Fibroblast of lung (primary cell): ENCODE measurements at regions not wholly inside any gene's neighbourhood (a gene's known extent, or its start where the extent isn't known, plus 50 kb on each side); places are given as distances from the start of the nearest gene placed in this dataset.

Experiments
- DNase-seq, 2 donors: peaks; one replicate each; pipeline versions ENCODE4 v3.0.0 to v3.0.0-alpha.2; 2010; ENCODE audit warnings: low read depth in 2 of 2
- H2AFZ ChIP-seq: 2 replicates; pipeline ENCODE4 v1.5.1; 2012; ENCODE audit warnings: low read length, control low read depth, inconsistent platforms
- H3K27ac ChIP-seq: 2 replicates; pipeline ENCODE4 v1.5.1; 2011; ENCODE audit warnings: low read length, control low read depth; ENCODE audit not compliant: insufficient read depth
- H3K27me3 ChIP-seq: 2 replicates; pipeline ENCODE4 v1.5.1; 2011; ENCODE audit warnings: mild to moderate bottlenecking, low read length; ENCODE audit not compliant: control insufficient read depth, insufficient read depth
- H3K36me3 ChIP-seq: 2 replicates; pipeline ENCODE4 v1.5.1; 2011; ENCODE audit warnings: low read length; ENCODE audit not compliant: control insufficient read depth, insufficient read depth
- H3K4me1 ChIP-seq: 2 replicates; pipeline ENCODE4 v1.5.1; 2011; ENCODE audit warnings: low read length; ENCODE audit not compliant: control insufficient read depth, insufficient read depth; ENCODE audit errors: extremely low read depth
- H3K4me2 ChIP-seq: 2 replicates; pipeline ENCODE4 v1.5.1; 2011; ENCODE audit warnings: low read length, control low read depth; ENCODE audit not compliant: insufficient read depth; ENCODE audit errors: extremely low read depth
- H3K4me3 ChIP-seq, 4 experiments: fragments of 200-600 bp in 1 of 4; sonication (generic) in 1 of 4; replicated peaks in 1 of 4; 2 replicates each; pipeline ENCODE4 v1.5.1; 2011 to 2016; ENCODE audit warnings: low read length in 4 of 4, low read depth in 3 of 4, mild to moderate bottlenecking in 3 of 4, control low read depth in 2 of 4, inconsistent platforms in 1 of 4, mixed read lengths in 1 of 4; ENCODE audit not compliant: insufficient read depth in 1 of 4; ENCODE audit errors: control extremely low read depth in 1 of 4
- H3K79me2 ChIP-seq: 2 replicates; pipeline ENCODE4 v1.5.1; 2012; ENCODE audit warnings: mild to moderate bottlenecking, low read length, inconsistent platforms; ENCODE audit not compliant: control insufficient read depth, insufficient read depth
- H3K9ac ChIP-seq: 2 replicates; pipeline ENCODE4 v1.5.1; 2011; ENCODE audit warnings: mild to moderate bottlenecking, low read length, control low read depth; ENCODE audit not compliant: insufficient read depth
- H3K9me3 ChIP-seq: 2 replicates; pipeline ENCODE4 v1.5.1; 2012; ENCODE audit warnings: low read depth, low read length; ENCODE audit not compliant: control insufficient read depth, insufficient read depth
- H4K20me1 ChIP-seq: 2 replicates; pipeline ENCODE4 v1.5.1; 2011; ENCODE audit warnings: low read length; ENCODE audit not compliant: control insufficient read depth, insufficient read depth; ENCODE audit errors: extremely low read depth
- CTCF ChIP-seq, 2 donors: IDR thresholded peaks in 1 of 2; conservative IDR thresholded peaks in 1 of 2; 1 replicate in 1 of 2; 2 replicates in 1 of 2; pipeline ENCODE4 v1.5.1; 2011 to 2012; ENCODE audit warnings: low read length in 2 of 2, control low read depth in 1 of 2, inconsistent platforms in 1 of 2, low read depth in 1 of 2, mild to moderate bottlenecking in 1 of 2
- EZH2 ChIP-seq: IDR thresholded peaks from 2 replicates; pipeline ENCODE4 v1.5.1; 2012; ENCODE audit warnings: low read length, control low read depth, mild to moderate bottlenecking; ENCODE audit errors: missing control alignments

GRCh38 chr1:238950017-238950416 is 436.4 kb upstream of the CHRM3 start:
- H3K9ac ChIP-seq, result no peak overlapping the region
- no peak for TF ChIP-seq CTCF (conservative IDR thresholded peaks at IDR 0.05 in 1 of 2, IDR thresholded peaks at IDR 0.05 in 1 of 2; ENCODE audit: low read depth in 1 of 2, low read length in 2 of 2)
- TF ChIP-seq EZH2, result no peak
- no peaks in the 10 kb centered on the region for H3K4me1 ChIP-seq
- no peaks in the 10 kb centered on the region for H3K27me3 ChIP-seq
- no peak overlapping the region for H3K4me3 ChIP-seq
- no peak overlapping the region for H2AFZ ChIP-seq
- H3K36me3 ChIP-seq, result no peaks in the 10 kb centered on the region
- no peaks in the 10 kb centered on the region for H3K79me2 ChIP-seq
- no peak overlapping the region for H3K4me2 ChIP-seq
- H4K20me1 ChIP-seq, result no peaks in the 10 kb centered on the region
- no peak overlapping the region for H3K27ac ChIP-seq
- DNase-seq, result no peak
- H3K9me3 ChIP-seq, result no peaks in the 10 kb centered on the region

GRCh38 chr1:238944028-238944427 is 442.3 kb upstream of the CHRM3 start:
- Histone ChIP-seq H3K27me3 (no peaks in the 10 kb centered on the region), H2AFZ (no peak overlapping the region), H3K4me1 (no peaks in the 10 kb centered on the region), H4K20me1 (no peaks in the 10 kb centered on the region), H3K9me3 (no peaks in the 10 kb centered on the region), H3K4me2 (no peak overlapping the region), H3K4me3 (no peak overlapping the region), H3K27ac (no peak overlapping the region), H3K36me3 (no peaks in the 10 kb centered on the region), H3K79me2 (no peaks in the 10 kb centered on the region), H3K9ac (no peak overlapping the region)
- no peak for DNase-seq
- TF ChIP-seq CTCF (conservative IDR thresholded peaks at IDR 0.05 in 1 of 2, IDR thresholded peaks at IDR 0.05 in 1 of 2; ENCODE audit: low read depth in 1 of 2, low read length in 2 of 2), result no peak
- TF ChIP-seq EZH2, result no peak

- no peak for DNase-seq
- Histone ChIP-seq H3K27ac (no peak overlapping the region), H3K4me1 (no peaks in the 10 kb centered on the region), H3K27me3 (no peaks in the 10 kb centered on the region), H3K4me3 (no peak overlapping the region), H4K20me1 (no peaks in the 10 kb centered on the region), H2AFZ (no peak overlapping the region), H3K79me2 (no peaks in the 10 kb centered on the region), H3K9me3 (no peaks in the 10 kb centered on the region), H3K4me2 (no peak overlapping the region), H3K9ac (no peak overlapping the region), H3K36me3 (no peaks in the 10 kb centered on the region)
- TF ChIP-seq CTCF (conservative IDR thresholded peaks at IDR 0.05 in 1 of 2, IDR thresholded peaks at IDR 0.05 in 1 of 2; ENCODE audit: low read depth in 1 of 2, low read length in 2 of 2) (no peak), EZH2 (no peak)
Measured at GRCh38 chr1:238927899-238928298, 458.5 kb upstream of the CHRM3 start.
